ENCODE measurements at regions not wholly inside any gene's neighbourhood (a gene's known extent, or its start where the extent isn't known, plus 50 kb on each side); places are given as distances from the start of the nearest gene placed in this dataset.

DNA sequence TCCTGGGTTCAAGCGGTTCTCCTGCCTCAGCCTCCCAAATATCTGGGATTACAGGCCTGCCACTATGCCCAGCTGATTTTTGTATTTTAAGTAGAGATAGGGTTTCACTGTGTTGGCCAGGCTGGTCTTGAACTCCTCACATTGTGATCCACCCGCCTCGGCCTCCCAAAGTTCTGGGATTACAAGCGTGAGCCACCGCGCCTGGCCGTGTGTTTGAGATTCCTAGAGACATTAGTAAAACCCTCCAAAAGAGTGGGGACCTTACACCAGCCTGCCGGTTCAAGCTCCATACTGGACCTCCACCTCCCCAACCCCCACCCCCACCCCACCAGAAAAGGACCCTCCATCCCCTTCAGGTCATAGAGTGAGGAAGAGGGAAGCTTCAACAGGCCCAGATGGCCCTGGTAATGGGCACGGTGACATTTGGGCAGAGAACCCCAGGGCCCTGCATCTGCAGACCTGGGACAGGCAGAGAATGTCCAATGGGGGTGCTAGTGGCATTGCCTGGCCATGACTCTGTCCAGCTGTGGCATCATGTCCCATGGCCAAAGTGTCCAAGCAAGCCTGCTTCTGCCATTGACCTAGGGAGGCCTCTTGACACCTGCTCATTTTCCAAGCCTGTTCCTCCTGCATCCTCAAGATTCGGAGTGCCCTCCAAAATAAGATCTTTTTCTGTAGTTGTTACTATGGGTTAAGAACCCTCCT is 108.9 kb upstream of the KLF13 start:
- Histone ChIP-seq H3K27me3 (no peaks in the 10 kb centered on the region), H3K4me1 (peaks cover 12 to 20% of the 10 kb centered on the region in 2 donors), H3K4me3 (no peak overlapping the region), H3K9me3 (no peaks in the 10 kb centered on the region), H3K36me3 (no peaks in the 10 kb centered on the region), H3K27ac (peak overlapping the region in 2 of 4 donors; percentile 6 to 7)
- TF ChIP-seq POLR2A (IDR thresholded peaks at IDR 0.05), result no peak
- TF ChIP-seq, protein P1, sequence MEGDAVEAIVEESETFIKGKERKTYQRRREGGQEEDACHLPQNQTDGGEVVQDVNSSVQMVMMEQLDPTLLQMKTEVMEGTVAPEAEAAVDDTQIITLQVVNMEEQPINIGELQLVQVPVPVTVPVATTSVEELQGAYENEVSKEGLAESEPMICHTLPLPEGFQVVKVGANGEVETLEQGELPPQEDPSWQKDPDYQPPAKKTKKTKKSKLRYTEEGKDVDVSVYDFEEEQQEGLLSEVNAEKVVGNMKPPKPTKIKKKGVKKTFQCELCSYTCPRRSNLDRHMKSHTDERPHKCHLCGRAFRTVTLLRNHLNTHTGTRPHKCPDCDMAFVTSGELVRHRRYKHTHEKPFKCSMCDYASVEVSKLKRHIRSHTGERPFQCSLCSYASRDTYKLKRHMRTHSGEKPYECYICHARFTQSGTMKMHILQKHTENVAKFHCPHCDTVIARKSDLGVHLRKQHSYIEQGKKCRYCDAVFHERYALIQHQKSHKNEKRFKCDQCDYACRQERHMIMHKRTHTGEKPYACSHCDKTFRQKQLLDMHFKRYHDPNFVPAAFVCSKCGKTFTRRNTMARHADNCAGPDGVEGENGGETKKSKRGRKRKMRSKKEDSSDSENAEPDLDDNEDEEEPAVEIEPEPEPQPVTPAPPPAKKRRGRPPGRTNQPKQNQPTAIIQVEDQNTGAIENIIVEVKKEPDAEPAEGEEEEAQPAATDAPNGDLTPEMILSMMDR (IDR thresholded peaks at IDR 0.05 in 4 of 5, conservative IDR thresholded peaks at IDR 0.05 in 1 of 5), result no peak
- DNase-seq (no peak), ATAC-seq (no peak)
- in situ Hi-C loops (cut with MboI; ENCODE audit: low sequenced_read_pairs in 4 of 4), result loop anchor here in 3 of 4 donors (10.0 to 25.0 kb wide), 4 partner anchors 107 to 220 kb away; partner anchors contain the start of gene KLF13 (in 2 of the 3)
- intact Hi-C loops (cut with DNase I; ENCODE audit: low total_unique reads), result loop anchor here (5.0 to 10.0 kb wide), 3 partner anchors 225 to 313 kb away; partner anchors contain the start of genes FAN1 and MTMR10

DNA sequence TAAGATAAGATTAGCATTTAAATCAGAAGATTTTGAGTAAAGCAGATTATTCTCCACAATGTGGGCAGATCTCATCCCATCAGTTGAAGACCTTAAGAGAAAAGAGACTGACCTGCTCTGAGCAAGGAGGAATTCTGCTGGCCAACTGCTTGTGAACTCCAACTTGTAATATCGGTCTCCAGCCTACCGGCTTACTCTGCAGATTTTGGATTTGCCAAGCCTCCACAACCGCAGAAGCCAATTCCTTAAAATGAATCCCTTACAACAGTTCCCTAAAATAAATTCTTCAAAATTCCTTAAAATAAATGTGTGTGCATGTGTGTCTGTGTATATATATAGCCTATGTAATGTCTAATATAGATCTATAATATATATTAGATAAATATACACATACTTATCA is 107.4 kb upstream of the KLF13 start:
- intact Hi-C loops (cut with DNase I; ENCODE audit: low total_unique reads), result loop anchor here (5.0 to 10.0 kb wide), 3 partner anchors 227 to 314 kb away; partner anchors contain the start of genes FAN1 and MTMR10
- no peaks in the 10 kb centered on the region for H3K9me3 ChIP-seq
- DNase-seq (no peak), ATAC-seq (no peak)
- no peaks in the 10 kb centered on the region for H3K27me3 ChIP-seq
- H3K27ac ChIP-seq, result peak overlapping the region in 2 of 4 donors; percentile 23 to 39
- no peak for TF ChIP-seq POLR2A (IDR thresholded peaks at IDR 0.05)
- TF ChIP-seq, protein P1 (IDR thresholded peaks at IDR 0.05 in 4 of 5, conservative IDR thresholded peaks at IDR 0.05 in 1 of 5), result no peak
- H3K4me1 ChIP-seq, result peaks cover 20 to 31% of the 10 kb centered on the region in 2 donors
- no peaks in the 10 kb centered on the region for H3K36me3 ChIP-seq
- in situ Hi-C loops (cut with MboI; ENCODE audit: low sequenced_read_pairs in 4 of 4), result loop anchor here in 3 of 4 donors (10.0 to 25.0 kb wide), 4 partner anchors 106 to 218 kb away; partner anchors contain the start of gene KLF13 (in 2 of the 3)
- H3K4me3 ChIP-seq, result no peak overlapping the region

DNA sequence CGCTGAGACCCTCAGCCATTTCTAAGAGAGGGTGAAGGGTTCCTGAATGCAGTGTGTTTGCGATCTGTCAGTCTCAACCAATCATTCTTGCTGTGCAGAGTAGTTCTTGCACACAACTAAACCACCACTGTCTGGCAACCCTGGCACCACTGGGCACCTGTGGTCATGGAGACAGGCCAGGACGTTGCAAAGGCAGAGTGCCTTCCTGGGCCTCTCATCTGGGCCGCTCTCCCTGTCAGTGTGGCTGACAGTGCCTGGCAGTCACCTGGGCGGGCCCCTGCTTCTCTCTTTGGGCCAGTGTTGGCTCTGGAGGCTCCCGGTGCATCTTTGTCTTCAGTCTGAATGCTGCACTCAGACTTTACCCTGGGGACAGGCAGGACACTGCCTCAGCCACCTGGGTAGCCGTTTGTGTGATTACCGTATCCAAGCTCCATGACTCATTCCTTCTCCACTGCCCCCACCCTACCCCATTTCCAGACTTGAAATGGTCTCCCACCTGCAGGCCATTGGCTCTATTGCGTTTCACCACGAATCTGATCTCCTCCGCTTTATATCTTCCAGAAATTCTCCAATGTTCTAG is 104.6 kb upstream of the KLF13 start:
- in situ Hi-C loops (cut with MboI; ENCODE audit: low sequenced_read_pairs in 4 of 4), result loop anchor here in 2 of 4 donors (25.0 kb wide), 1 partner anchor 215 kb away; no protein-coding TSS in a partner anchor

DNA sequence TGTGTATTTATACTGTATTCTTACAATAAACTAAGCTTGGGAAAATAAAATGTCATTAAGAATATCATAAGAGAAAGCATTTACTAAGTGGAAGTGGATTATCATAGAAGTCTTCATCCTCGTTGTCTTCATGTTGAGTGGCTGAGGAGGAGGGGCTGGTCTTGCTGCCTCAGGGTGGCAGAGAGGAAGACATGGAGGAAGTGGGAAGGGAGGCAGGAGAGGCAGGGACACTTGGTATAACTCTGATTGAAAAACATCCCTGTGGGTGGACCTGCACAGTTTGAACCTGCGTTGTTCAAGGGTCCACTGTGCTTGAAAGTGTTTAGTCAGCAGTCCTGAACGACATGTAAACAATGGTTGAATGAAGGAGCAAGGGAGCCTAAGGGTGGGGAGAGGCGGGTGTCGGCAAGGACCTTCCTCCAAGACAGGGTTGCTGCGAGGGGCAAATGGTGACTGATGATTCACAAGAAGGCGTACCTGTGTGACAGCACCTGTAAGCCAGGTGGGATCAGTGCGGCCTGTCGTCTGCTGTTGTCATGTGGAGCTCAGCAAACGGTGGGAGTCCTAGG is 103.8 kb upstream of the KLF13 start:
- Histone ChIP-seq H3K9me3 (no peaks in the 10 kb centered on the region), H3K27me3 (no peaks in the 10 kb centered on the region), H3K4me1 (peaks cover 15 to 27% of the 10 kb centered on the region in 2 donors), H3K4me3 (no peak overlapping the region), H3K36me3 (no peaks in the 10 kb centered on the region), H3K27ac (no peak overlapping the region)
- in situ Hi-C loops (cut with MboI; ENCODE audit: low sequenced_read_pairs in 4 of 4) (loop anchor here in 2 of 4 donors (25.0 kb wide), 1 partner anchor 214 kb away; no protein-coding TSS in a partner anchor), intact Hi-C loops (cut with DNase I; ENCODE audit: low total_unique reads) (loop anchor here (2.0 kb wide), 1 partner anchor 176 kb away; no protein-coding TSS in a partner anchor)
- TF ChIP-seq POLR2A (IDR thresholded peaks at IDR 0.05), result no peak
- TF ChIP-seq, protein P1 (IDR thresholded peaks at IDR 0.05 in 4 of 5, conservative IDR thresholded peaks at IDR 0.05 in 1 of 5), result no peak
- ATAC-seq (no peak), DNase-seq (no peak)

More for the DNA sequence above, 104.6 kb upstream of the KLF13 start:
- Histone ChIP-seq H3K27me3 (no peaks in the 10 kb centered on the region), H3K4me3 (no peak overlapping the region), H3K27ac (no peak overlapping the region), H3K36me3 (no peaks in the 10 kb centered on the region), H3K4me1 (peaks cover 15 to 27% of the 10 kb centered on the region in 2 donors), H3K9me3 (no peaks in the 10 kb centered on the region)
- intact Hi-C loops (cut with DNase I; ENCODE audit: low total_unique reads), result loop anchor here (2.0 kb wide), 1 partner anchor 177 kb away; no protein-coding TSS in a partner anchor
- ATAC-seq (peak in 1 of 2 donors; percentile 52), DNase-seq (peak in 1 of 2 donors; percentile 26)
- TF ChIP-seq POLR2A (IDR thresholded peaks at IDR 0.05), result no peak
- TF ChIP-seq, protein P1 (IDR thresholded peaks at IDR 0.05 in 4 of 5, conservative IDR thresholded peaks at IDR 0.05 in 1 of 5), result no peak

Measured in gastrocnemius medialis (tissue), 4 donors.